HepG2 (cell line): ENCODE measurements at regions not wholly inside any gene's neighbourhood (a gene's known extent, or its start where the extent isn't known, plus 50 kb on each side); places are given as distances from the start of the nearest gene placed in this dataset.

Experiments
- ARNT2 ChIP-seq: sonication (generic); formaldehyde crosslinking; IDR thresholded peaks from 2 replicates; pipeline ENCODE4 v1.8.0; 2022; ENCODE audit warnings: mild to moderate bottlenecking, low read depth, missing genetic modification reagents, moderate library complexity
- FOSL1 ChIP-seq: sonication (generic); formaldehyde crosslinking; IDR thresholded peaks from 2 replicates; pipeline ENCODE4 v1.9.0; 2021; ENCODE audit warnings: missing genetic modification reagents, borderline replicate concordance
- GPN1 ChIP-seq: sonication (generic); formaldehyde crosslinking; IDR thresholded peaks from 2 replicates; pipeline ENCODE4 v1.5.1; 2020; ENCODE audit warnings: missing genetic modification reagents, borderline replicate concordance
- GTF2F1 ChIP-seq: fragments of 150-350 bp; IDR thresholded peaks from 2 replicates; pipeline ENCODE4 v1.6.1; 2014; ENCODE audit warnings: low read length
- NONO ChIP-seq, 2 experiments: fragments of 450-650 bp in 1 of 2; sonication (generic) in 1 of 2; formaldehyde crosslinking in 1 of 2; IDR thresholded peaks in 1 of 2; conservative IDR thresholded peaks in 1 of 2; 2 replicates each; pipeline versions ENCODE4 v1.6.1 to v1.8.0; 2017 to 2022; ENCODE audit warnings: mild to moderate bottlenecking in 1 of 2, missing genetic modification reagents in 1 of 2, moderate library complexity in 1 of 2
- SRSF4 ChIP-seq: fragments of 200-400 bp; formaldehyde crosslinking; IDR thresholded peaks from one replicate; pipeline ENCODE4 v1.6.1; 2018; ENCODE audit warnings: mild to moderate bottlenecking, low read depth, low read length, moderate library complexity; ENCODE audit not compliant: poor library complexity, severe bottlenecking
- ZNF331 ChIP-seq: sonication (generic); formaldehyde crosslinking; IDR thresholded peaks from 2 replicates; pipeline ENCODE4 v1.4.0; 2020; ENCODE audit warnings: missing genetic modification reagents
- ZNF510 ChIP-seq: sonication (generic); formaldehyde crosslinking; IDR thresholded peaks from 2 replicates; pipeline ENCODE4 v1.4.0; 2020; ENCODE audit warnings: low read depth, mild to moderate bottlenecking, missing genetic modification reagents
- ZNF547 ChIP-seq: sonication (generic); formaldehyde crosslinking; IDR thresholded peaks from 2 replicates; pipeline ENCODE4 v1.5.1; 2020; ENCODE audit warnings: mild to moderate bottlenecking, missing genetic modification reagents
- ZNF792 ChIP-seq: IDR thresholded peaks from 2 replicates; pipeline ENCODE4 v1.6.1; 2016
- TF ChIP-seq, protein P1 (sequence below): sonication (generic); formaldehyde crosslinking; IDR thresholded peaks from 2 replicates; pipeline ENCODE4 v1.4.0; 2020; ENCODE audit warnings: missing genetic modification reagents, borderline replicate concordance
- TF ChIP-seq, protein P2 (sequence below): sonication (generic); formaldehyde crosslinking; IDR thresholded peaks from 2 replicates; pipeline ENCODE4 v1.4.0; 2020; ENCODE audit warnings: missing genetic modification reagents
- TF ChIP-seq, protein P3 (sequence below): sonication (generic); formaldehyde crosslinking; IDR thresholded peaks from 2 replicates; pipeline ENCODE4 v1.4.0; 2020; ENCODE audit warnings: mild to moderate bottlenecking, missing genetic modification reagents
- TF ChIP-seq, protein P4 (sequence below): sonication (generic); formaldehyde crosslinking; IDR thresholded peaks from 2 replicates; pipeline ENCODE4 v1.4.0; 2020; ENCODE audit warnings: missing genetic modification reagents
- TF ChIP-seq, protein P5 (sequence below): sonication (generic); formaldehyde crosslinking; conservative IDR thresholded peaks from 2 replicates; pipeline ENCODE4 v1.4.0; 2020; ENCODE audit warnings: missing genetic modification reagents
- TF ChIP-seq, protein P6 (sequence below): sonication (generic); formaldehyde crosslinking; IDR thresholded peaks from 2 replicates; pipeline ENCODE4 v1.4.0; 2020; ENCODE audit warnings: mild to moderate bottlenecking, missing genetic modification reagents, borderline replicate concordance

DNA sequence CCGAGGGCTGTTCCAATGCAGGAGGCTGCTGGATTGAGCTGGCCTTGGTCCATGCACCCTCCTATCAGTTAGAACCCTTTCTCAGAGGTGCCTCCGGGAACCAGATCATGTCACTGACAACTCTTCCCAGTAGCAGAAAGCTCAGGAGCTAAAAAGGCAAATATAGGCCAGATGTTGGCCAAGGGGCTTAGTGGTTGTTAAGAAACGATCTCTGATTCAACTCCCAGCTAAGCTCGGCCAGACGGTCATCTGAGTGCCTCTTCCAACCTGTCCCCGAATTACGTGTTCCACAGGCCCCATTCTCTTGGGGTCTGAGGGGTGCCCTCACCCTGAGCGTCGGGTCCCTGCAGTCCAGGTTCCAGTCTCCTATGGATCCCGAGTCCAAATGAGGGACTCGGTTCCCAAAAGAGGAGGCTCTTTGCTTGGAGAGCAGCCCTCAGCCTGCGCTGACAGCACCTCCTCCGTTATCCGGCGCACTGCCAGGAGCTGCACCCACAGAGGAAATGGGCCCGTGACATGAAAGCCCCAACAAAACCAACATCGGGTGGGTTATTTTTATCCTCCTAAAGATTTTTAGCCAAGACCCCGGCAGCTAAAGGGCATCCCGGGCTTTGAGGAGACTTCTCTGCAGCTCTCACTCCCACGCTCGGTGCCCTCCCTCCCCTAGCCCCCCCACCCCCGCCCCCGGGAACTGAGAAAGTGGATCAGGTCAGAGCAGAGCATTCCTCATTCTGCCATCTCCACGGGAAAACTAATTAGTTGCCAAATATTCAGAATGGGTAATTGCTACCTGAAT lies 106.6 kb upstream of the ID2 start (continued):
- TF ChIP-seq, protein P1, sequence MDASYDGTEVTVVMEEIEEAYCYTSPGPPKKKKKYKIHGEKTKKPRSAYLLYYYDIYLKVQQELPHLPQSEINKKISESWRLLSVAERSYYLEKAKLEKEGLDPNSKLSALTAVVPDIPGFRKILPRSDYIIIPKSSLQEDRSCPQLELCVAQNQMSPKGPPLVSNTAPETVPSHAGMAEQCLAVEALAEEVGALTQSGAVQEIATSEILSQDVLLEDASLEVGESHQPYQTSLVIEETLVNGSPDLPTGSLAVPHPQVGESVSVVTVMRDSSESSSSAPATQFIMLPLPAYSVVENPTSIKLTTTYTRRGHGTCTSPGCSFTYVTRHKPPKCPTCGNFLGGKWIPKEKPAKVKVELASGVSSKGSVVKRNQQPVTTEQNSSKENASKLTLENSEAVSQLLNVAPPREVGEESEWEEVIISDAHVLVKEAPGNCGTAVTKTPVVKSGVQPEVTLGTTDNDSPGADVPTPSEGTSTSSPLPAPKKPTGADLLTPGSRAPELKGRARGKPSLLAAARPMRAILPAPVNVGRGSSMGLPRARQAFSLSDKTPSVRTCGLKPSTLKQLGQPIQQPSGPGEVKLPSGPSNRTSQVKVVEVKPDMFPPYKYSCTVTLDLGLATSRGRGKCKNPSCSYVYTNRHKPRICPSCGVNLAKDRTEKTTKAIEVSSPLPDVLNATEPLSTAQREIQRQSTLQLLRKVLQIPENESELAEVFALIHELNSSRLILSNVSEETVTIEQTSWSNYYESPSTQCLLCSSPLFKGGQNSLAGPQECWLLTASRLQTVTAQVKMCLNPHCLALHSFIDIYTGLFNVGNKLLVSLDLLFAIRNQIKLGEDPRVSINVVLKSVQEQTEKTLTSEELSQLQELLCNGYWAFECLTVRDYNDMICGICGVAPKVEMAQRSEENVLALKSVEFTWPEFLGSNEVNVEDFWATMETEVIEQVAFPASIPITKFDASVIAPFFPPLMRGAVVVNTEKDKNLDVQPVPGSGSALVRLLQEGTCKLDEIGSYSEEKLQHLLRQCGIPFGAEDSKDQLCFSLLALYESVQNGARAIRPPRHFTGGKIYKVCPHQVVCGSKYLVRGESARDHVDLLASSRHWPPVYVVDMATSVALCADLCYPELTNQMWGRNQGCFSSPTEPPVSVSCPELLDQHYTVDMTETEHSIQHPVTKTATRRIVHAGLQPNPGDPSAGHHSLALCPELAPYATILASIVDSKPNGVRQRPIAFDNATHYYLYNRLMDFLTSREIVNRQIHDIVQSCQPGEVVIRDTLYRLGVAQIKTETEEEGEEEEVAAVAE (CRISPR knock-in tag): no peak
- TF ChIP-seq FOSL1 (CRISPR knock-in tag) (no peak), NONO (IDR thresholded peaks at IDR 0.05) (no peak), NONO (CRISPR knock-in tag; conservative IDR thresholded peaks at IDR 0.05) (no peak), SRSF4 (no peak), GPN1 (CRISPR knock-in tag) (no peak), ZNF792 (CRISPR knock-in tag) (no peak), ARNT2 (CRISPR knock-in tag) (no peak), GTF2F1 (no peak), ZNF331 (CRISPR knock-in tag) (no peak), ZNF547 (CRISPR knock-in tag) (no peak), ZNF510 (no peak)
- TF ChIP-seq, protein P2, sequence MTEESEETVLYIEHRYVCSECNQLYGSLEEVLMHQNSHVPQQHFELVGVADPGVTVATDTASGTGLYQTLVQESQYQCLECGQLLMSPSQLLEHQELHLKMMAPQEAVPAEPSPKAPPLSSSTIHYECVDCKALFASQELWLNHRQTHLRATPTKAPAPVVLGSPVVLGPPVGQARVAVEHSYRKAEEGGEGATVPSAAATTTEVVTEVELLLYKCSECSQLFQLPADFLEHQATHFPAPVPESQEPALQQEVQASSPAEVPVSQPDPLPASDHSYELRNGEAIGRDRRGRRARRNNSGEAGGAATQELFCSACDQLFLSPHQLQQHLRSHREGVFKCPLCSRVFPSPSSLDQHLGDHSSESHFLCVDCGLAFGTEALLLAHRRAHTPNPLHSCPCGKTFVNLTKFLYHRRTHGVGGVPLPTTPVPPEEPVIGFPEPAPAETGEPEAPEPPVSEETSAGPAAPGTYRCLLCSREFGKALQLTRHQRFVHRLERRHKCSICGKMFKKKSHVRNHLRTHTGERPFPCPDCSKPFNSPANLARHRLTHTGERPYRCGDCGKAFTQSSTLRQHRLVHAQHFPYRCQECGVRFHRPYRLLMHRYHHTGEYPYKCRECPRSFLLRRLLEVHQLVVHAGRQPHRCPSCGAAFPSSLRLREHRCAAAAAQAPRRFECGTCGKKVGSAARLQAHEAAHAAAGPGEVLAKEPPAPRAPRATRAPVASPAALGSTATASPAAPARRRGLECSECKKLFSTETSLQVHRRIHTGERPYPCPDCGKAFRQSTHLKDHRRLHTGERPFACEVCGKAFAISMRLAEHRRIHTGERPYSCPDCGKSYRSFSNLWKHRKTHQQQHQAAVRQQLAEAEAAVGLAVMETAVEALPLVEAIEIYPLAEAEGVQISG (CRISPR knock-in tag): no peak
- TF ChIP-seq, protein P3, sequence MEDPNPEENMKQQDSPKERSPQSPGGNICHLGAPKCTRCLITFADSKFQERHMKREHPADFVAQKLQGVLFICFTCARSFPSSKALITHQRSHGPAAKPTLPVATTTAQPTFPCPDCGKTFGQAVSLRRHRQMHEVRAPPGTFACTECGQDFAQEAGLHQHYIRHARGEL (CRISPR knock-in tag): no peak
- TF ChIP-seq, protein P4, sequence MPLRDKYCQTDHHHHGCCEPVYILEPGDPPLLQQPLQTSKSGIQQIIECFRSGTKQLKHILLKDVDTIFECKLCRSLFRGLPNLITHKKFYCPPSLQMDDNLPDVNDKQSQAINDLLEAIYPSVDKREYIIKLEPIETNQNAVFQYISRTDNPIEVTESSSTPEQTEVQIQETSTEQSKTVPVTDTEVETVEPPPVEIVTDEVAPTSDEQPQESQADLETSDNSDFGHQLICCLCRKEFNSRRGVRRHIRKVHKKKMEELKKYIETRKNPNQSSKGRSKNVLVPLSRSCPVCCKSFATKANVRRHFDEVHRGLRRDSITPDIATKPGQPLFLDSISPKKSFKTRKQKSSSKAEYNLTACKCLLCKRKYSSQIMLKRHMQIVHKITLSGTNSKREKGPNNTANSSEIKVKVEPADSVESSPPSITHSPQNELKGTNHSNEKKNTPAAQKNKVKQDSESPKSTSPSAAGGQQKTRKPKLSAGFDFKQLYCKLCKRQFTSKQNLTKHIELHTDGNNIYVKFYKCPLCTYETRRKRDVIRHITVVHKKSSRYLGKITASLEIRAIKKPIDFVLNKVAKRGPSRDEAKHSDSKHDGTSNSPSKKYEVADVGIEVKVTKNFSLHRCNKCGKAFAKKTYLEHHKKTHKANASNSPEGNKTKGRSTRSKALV (CRISPR knock-in tag): no peak
- TF ChIP-seq, protein P5, sequence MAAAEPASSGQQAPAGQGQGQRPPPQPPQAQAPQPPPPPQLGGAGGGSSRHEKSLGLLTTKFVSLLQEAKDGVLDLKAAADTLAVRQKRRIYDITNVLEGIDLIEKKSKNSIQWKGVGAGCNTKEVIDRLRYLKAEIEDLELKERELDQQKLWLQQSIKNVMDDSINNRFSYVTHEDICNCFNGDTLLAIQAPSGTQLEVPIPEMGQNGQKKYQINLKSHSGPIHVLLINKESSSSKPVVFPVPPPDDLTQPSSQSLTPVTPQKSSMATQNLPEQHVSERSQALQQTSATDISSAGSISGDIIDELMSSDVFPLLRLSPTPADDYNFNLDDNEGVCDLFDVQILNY (CRISPR knock-in tag): 0 out of 2 replicates have a peak, but pooled peaks have one; percentile 58
- TF ChIP-seq, protein P6, sequence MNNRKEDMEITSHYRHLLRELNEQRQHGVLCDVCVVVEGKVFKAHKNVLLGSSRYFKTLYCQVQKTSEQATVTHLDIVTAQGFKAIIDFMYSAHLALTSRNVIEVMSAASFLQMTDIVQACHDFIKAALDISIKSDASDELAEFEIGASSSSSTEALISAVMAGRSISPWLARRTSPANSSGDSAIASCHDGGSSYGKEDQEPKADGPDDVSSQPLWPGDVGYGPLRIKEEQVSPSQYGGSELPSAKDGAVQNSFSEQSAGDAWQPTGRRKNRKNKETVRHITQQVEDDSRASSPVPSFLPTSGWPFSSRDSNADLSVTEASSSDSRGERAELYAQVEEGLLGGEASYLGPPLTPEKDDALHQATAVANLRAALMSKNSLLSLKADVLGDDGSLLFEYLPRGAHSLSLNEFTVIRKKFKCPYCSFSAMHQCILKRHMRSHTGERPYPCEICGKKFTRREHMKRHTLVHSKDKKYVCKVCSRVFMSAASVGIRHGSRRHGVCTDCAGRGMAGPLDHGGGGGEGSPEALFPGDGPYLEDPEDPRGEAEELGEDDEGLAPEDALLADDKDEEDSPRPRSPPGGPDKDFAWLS (CRISPR knock-in tag): 0 out of 2 replicates have a peak, but pooled peaks have one; percentile 1
